ENCODE measurements at regions not wholly inside any gene's neighbourhood (a gene's known extent, or its start where the extent isn't known, plus 50 kb on each side); places are given as distances from the start of the nearest gene placed in this dataset.

DNA sequence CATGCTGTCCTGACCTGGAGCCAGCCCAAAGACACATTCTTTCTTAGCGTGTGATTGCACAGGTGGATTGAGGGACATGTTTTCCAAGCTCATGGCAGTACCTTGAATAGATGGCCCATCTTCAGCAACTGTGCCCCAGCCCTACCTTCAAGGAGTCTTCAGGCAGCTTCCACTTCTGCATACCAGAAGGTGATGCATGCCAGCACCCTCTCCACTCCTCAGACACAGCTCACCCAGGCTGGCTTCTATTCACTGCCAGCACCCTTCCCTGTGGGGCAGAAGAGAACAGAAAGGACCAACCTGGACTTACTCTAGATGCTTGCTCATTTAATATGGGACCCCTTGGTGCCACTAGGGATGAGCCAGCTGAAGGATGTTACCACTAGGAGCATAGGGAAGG is 466.4 kb upstream of the ISX start:
- TF ChIP-seq EZH2 (IDR thresholded peaks at IDR 0.05) (no peak), POLR2AphosphoS5 (IDR thresholded peaks at IDR 0.05; ENCODE audit: borderline replicate concordance, low read depth, low read length) (no peak)

Measured in SK-N-MC (cell line).